ENCODE measurements at regions not wholly inside any gene's neighbourhood (a gene's known extent, or its start where the extent isn't known, plus 50 kb on each side); places are given as distances from the start of the nearest gene placed in this dataset.

GRCh38 chr5:98105681-98106080 is 667.8 kb upstream of the RGMB start:
- H3K4me3 ChIP-seq, result no peak overlapping the region
- no peaks in the 10 kb centered on the region for H3K9me3 ChIP-seq
- no peaks in the 10 kb centered on the region for H3K36me3 ChIP-seq
- H3K27me3 ChIP-seq (replicated peaks; ENCODE audit: insufficient read depth), result no peaks in the 10 kb centered on the region
- WGBS, result 73% methylated on average over 6 of the region's 6 CpGs
- H3K4me1 ChIP-seq (replicated peaks), result no peaks in the 10 kb centered on the region
- intact Hi-C loops (cut with DNase I), result no loop called here
- no peak for DNase-seq (ENCODE audit: low spot score)
- no peak overlapping the region for H3K27ac ChIP-seq
- TF ChIP-seq POLR2AphosphoS5 (IDR thresholded peaks at IDR 0.05) (no peak), POLR2A (IDR thresholded peaks at IDR 0.05) (no peak)
- TF ChIP-seq, protein P1, sequence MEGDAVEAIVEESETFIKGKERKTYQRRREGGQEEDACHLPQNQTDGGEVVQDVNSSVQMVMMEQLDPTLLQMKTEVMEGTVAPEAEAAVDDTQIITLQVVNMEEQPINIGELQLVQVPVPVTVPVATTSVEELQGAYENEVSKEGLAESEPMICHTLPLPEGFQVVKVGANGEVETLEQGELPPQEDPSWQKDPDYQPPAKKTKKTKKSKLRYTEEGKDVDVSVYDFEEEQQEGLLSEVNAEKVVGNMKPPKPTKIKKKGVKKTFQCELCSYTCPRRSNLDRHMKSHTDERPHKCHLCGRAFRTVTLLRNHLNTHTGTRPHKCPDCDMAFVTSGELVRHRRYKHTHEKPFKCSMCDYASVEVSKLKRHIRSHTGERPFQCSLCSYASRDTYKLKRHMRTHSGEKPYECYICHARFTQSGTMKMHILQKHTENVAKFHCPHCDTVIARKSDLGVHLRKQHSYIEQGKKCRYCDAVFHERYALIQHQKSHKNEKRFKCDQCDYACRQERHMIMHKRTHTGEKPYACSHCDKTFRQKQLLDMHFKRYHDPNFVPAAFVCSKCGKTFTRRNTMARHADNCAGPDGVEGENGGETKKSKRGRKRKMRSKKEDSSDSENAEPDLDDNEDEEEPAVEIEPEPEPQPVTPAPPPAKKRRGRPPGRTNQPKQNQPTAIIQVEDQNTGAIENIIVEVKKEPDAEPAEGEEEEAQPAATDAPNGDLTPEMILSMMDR (IDR thresholded peaks at IDR 0.05), result no peak

DNA sequence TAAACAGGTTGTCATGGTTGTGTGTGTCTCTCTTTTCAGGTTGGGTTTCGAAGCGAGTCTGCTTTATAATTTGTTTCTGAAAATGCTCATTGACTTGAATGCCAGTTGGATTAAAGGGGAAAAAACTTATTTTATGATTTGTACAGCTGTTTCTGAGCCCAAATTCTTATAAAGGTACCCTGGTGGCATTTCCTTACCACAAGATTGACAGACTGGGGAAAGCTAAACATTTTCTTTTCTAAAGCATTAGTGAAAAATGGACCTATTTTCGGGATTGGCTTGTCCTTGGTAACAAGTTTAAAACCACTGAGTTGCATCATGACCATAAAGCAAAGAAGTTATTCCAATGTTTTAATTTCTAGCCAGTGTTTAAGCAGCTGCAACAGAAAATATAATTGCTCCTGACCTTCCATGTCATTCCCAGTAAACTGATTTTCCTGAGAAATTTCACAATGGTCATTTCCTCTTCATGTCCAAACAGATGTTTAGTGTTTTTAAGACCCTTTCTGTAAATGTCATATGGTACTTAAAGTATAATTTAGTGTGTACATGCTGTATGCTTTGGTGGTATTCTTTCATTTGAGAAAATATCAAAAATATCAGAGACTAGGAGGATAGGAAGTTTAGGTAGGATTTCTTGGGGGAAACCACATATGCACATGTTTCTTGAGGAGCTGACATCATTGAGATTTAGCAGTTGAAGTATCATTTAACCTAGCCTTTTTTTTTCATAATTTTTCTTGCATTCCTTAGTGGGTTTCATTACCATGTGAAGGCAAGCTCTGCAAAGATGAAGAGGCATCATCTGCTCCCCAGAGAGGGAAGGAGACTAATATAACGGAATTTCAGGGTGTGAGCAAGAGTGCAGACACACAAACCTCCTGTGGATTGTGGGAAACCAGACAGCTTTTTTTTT is 667.1 kb upstream of the RGMB start:
- DNase-seq (ENCODE audit: low spot score), result no peak
- no peak for TF ChIP-seq POLR2AphosphoS5 (IDR thresholded peaks at IDR 0.05)
- TF ChIP-seq, protein P1 (IDR thresholded peaks at IDR 0.05), result no peak
- TF ChIP-seq POLR2A (IDR thresholded peaks at IDR 0.05), result no peak
- no peaks in the 10 kb centered on the region for H3K9me3 ChIP-seq
- WGBS, result 72% methylated on average over 4 of the region's 4 CpGs
- no peaks in the 10 kb centered on the region for H3K36me3 ChIP-seq
- H3K27me3 ChIP-seq (replicated peaks; ENCODE audit: insufficient read depth), result no peaks in the 10 kb centered on the region
- H3K27ac ChIP-seq, result no peak overlapping the region
- H3K4me3 ChIP-seq, result no peak overlapping the region
- H3K4me1 ChIP-seq (replicated peaks), result no peaks in the 10 kb centered on the region
- intact Hi-C loops (cut with DNase I), result no loop called here

GRCh38 chr5:98108497-98108896 is 665.0 kb upstream of the RGMB start:
- no peak for DNase-seq (ENCODE audit: low spot score)
- H3K9me3 ChIP-seq, result no peaks in the 10 kb centered on the region
- no peak for TF ChIP-seq POLR2AphosphoS5 (IDR thresholded peaks at IDR 0.05)
- TF ChIP-seq, protein P1 (IDR thresholded peaks at IDR 0.05), result no peak
- no peak for TF ChIP-seq POLR2A (IDR thresholded peaks at IDR 0.05)
- WGBS, result 81% methylated on average over 1 of the region's 1 CpG
- no peaks in the 10 kb centered on the region for H3K4me1 ChIP-seq (replicated peaks)
- H3K4me3 ChIP-seq, result no peak overlapping the region
- no peaks in the 10 kb centered on the region for H3K36me3 ChIP-seq
- no peaks in the 10 kb centered on the region for H3K27me3 ChIP-seq (replicated peaks; ENCODE audit: insufficient read depth)
- H3K27ac ChIP-seq, result no peak overlapping the region
- intact Hi-C loops (cut with DNase I), result no loop called here

DNA sequence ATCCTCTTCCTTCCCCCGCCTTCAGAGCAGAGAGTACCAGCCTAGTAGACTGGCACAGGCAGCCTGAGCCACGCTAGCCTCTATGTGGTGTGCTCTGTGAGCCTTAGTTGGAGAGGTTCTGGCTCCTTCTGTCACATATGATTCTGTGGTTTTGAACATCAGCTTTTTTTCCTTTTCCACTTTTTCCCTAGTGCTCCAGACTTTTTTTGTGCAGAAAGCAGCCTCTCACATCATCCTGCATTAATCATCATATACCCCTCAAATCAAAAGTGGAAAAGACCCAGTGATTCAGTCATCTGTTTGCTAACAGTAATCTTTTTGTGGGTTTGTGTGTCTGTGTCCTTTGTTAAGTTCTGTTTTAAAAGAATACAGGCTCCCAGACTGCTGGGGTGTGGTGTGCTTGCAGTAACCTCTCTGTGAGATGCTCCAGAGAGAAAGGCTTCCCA is 663.9 kb upstream of the RGMB start:
- WGBS, result 56% methylated on average over 2 of the region's 2 CpGs
- no peaks in the 10 kb centered on the region for H3K4me1 ChIP-seq (replicated peaks)
- no peaks in the 10 kb centered on the region for H3K9me3 ChIP-seq
- H3K36me3 ChIP-seq, result no peaks in the 10 kb centered on the region
- no peaks in the 10 kb centered on the region for H3K27me3 ChIP-seq (replicated peaks; ENCODE audit: insufficient read depth)
- H3K4me3 ChIP-seq, result no peak overlapping the region
- DNase-seq (ENCODE audit: low spot score), result no peak
- intact Hi-C loops (cut with DNase I), result no loop called here
- H3K27ac ChIP-seq, result no peak overlapping the region
- TF ChIP-seq POLR2AphosphoS5 (IDR thresholded peaks at IDR 0.05), result no peak
- TF ChIP-seq, protein P1 (IDR thresholded peaks at IDR 0.05), result no peak
- TF ChIP-seq POLR2A (IDR thresholded peaks at IDR 0.05), result no peak

DNA sequence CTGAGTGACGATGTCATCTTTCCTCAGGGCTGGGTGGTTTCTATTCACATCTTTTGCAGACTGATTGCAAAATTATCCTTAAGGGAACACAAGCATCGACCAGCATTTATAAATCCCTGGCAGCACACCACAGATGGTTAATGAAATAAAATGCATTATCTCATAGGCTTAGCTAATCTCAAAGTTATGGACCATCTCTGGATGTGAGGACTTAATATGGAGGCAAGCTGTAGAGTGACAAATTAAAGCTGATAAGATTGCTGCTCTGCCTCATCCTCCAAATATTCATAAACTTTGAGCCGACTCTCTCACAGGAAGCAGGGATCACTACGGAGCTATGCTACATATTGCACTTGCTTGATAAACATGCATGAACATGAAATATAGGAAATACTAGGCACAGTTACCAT is 663.2 kb upstream of the RGMB start:
- no peak for DNase-seq (ENCODE audit: low spot score)
- no peaks in the 10 kb centered on the region for H3K27me3 ChIP-seq (replicated peaks; ENCODE audit: insufficient read depth)
- intact Hi-C loops (cut with DNase I), result no loop called here
- TF ChIP-seq, protein P1 (IDR thresholded peaks at IDR 0.05), result no peak
- TF ChIP-seq POLR2AphosphoS5 (IDR thresholded peaks at IDR 0.05), result no peak
- no peak for TF ChIP-seq POLR2A (IDR thresholded peaks at IDR 0.05)
- no peak overlapping the region for H3K27ac ChIP-seq
- H3K4me1 ChIP-seq (replicated peaks), result no peaks in the 10 kb centered on the region
- H3K36me3 ChIP-seq, result no peaks in the 10 kb centered on the region
- 47% methylated on average over 4 of the region's 4 CpGs for WGBS
- no peak overlapping the region for H3K4me3 ChIP-seq
- H3K9me3 ChIP-seq, result no peaks in the 10 kb centered on the region
